Neural crest cell (in vitro differentiated cells): ENCODE measurements at regions not wholly inside any gene's neighbourhood (a gene's known extent, or its start where the extent isn't known, plus 50 kb on each side); places are given as distances from the start of the nearest gene placed in this dataset.

Experiments used
- DNase-seq: peaks from one replicate; pipeline ENCODE4 v3.0.0; 2021; ENCODE audit warnings: low read depth, mixed read lengths, low spot score
- H3K27ac Mint-ChIP-seq: one replicate; pipeline ENCODE4 v1.8.0; 2021; ENCODE audit warnings: mild to moderate bottlenecking, mixed read lengths; ENCODE audit not compliant: unreplicated experiment
- H3K27me3 Mint-ChIP-seq: 2 replicates; pipeline ENCODE4 v1.8.0; 2021; ENCODE audit warnings: low read depth, mild to moderate bottlenecking, mixed read lengths
- H3K36me3 Mint-ChIP-seq: 2 replicates; pipeline ENCODE4 v1.8.0; 2021; ENCODE audit warnings: low read depth, mild to moderate bottlenecking, mixed read lengths
- H3K4me1 Mint-ChIP-seq: 2 replicates; pipeline ENCODE4 v1.8.0; 2021; ENCODE audit warnings: mixed read lengths
- H3K4me3 Mint-ChIP-seq: one replicate; pipeline ENCODE4 v1.8.0; 2021; ENCODE audit warnings: mild to moderate bottlenecking, mixed read lengths
- H3K9me3 Mint-ChIP-seq: 2 replicates; pipeline ENCODE4 v1.8.0; 2021; ENCODE audit warnings: mixed read lengths
- CTCF ChIP-seq: fragments of 200-600 bp; sonication (generic); conservative IDR thresholded peaks from 2 replicates; pipeline ENCODE4 v1.5.0; 2021; ENCODE audit warnings: antibody characterized with exemption, mild to moderate bottlenecking

DNA sequence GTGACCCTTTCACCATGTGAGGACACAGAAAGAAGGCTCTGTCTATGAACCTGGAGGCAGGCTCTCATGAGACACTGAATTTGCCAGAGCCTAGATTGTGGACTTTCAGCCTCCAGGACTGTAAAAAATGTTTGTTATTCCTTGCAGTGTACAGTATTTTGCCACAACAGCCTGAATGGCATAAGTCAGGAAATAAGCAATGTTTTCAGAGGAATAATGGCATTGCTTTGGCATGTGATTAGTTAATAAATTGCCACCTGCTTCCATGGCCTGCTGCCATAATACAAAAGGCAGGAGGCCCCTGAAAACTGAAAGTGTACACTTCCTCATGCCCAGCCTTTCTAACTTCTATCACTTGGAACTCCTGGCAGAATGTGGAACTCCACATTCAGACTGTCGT lies 408.1 kb downstream of the GADD45G start:
- no peak for TF ChIP-seq CTCF
- no peaks in the 10 kb centered on the region for H3K4me1 Mint-ChIP-seq
- DNase-seq: no peak
- peaks cover 5% of the 10 kb centered on the region for H3K9me3 Mint-ChIP-seq
- peaks cover 3% of the 10 kb centered on the region for H3K27me3 Mint-ChIP-seq
- H3K36me3 Mint-ChIP-seq: no peaks in the 10 kb centered on the region
- no peak overlapping the region for H3K27ac Mint-ChIP-seq
- no peak overlapping the region for H3K4me3 Mint-ChIP-seq

DNA sequence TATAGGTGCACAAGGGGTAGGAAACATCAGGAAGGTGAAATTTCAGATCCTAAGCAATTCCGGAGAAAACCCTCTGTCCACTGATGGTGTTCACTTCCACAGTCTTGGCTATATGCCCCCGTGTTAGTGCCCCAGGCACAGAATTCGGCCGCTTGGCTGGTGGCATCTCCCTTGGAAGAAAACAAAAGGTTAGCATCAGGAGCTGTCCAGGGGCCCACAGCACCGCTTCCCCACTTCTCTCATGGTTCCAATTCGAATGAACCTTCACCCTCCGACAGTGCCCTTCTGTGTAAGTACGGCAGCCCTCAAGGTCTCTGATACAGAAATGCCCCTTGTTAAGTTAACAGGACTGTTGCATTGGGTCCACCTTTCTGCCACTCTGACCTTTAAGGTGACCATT lies 409.0 kb downstream of the GADD45G start:
- H3K27me3 Mint-ChIP-seq: peaks cover 3% of the 10 kb centered on the region
- TF ChIP-seq CTCF: no peak
- H3K27ac Mint-ChIP-seq: no peak overlapping the region
- no peaks in the 10 kb centered on the region for H3K4me1 Mint-ChIP-seq
- DNase-seq: no peak
- no peaks in the 10 kb centered on the region for H3K36me3 Mint-ChIP-seq
- H3K9me3 Mint-ChIP-seq: peaks cover 5% of the 10 kb centered on the region
- H3K4me3 Mint-ChIP-seq: no peak overlapping the region

DNA sequence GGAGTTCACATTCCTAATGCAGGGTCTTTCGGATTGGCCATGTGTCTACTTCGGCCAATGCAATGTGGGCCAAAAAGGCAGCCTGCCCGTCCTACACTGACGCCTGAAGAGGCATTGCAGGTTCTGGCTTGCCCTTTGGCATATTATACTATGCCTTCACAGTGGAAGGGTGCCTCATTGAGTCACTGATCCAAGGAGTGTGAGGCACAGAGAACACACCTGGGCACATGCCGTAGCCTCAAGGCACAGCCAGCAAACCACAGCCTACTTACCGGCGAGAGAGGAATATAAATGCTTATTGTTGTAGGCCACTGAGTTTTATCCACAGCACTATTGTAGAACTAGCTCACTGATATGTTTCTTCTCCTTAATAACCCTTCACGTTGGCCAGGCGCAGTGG lies 409.6 kb downstream of the GADD45G start:
- Mint-ChIP-seq H3K27me3 (peaks cover 3% of the 10 kb centered on the region), H3K27ac (no peak overlapping the region), H3K4me1 (no peaks in the 10 kb centered on the region), H3K9me3 (peaks cover 5% of the 10 kb centered on the region), H3K4me3 (no peak overlapping the region), H3K36me3 (no peaks in the 10 kb centered on the region)
- TF ChIP-seq CTCF: no peak
- DNase-seq: no peak

- no peak for TF ChIP-seq CTCF
- Mint-ChIP-seq H3K36me3 (no peaks in the 10 kb centered on the region), H3K4me3 (no peak overlapping the region), H3K27ac (no peak overlapping the region), H3K4me1 (no peaks in the 10 kb centered on the region), H3K27me3 (peaks cover 3% of the 10 kb centered on the region), H3K9me3 (no peaks in the 10 kb centered on the region)
- DNase-seq: no peak
Measured at GRCh38 chr9:90016272-90016671, 411.5 kb downstream of the GADD45G start.

DNA sequence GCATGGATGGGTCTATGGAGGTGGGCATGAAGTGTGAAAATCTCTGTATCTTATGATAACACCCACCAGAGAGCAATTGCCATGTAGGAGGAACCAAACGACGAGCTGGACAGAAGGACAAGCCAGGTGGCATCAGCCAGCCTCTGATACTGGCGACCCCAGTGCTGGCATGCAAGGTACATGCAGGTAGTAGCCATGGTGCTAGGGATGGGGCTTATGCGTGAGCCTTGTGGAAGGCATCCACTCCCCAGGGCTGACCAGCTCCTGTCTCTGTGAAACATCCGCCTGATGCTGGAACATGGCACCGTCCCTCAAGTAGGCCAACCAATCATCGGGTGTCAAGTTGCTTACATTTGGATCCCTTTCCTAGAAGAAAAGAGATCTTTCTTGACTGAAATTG lies 412.9 kb downstream of the GADD45G start:
- Mint-ChIP-seq H3K4me1 (no peaks in the 10 kb centered on the region), H3K27ac (no peak overlapping the region), H3K36me3 (no peaks in the 10 kb centered on the region), H3K4me3 (no peak overlapping the region), H3K27me3 (peaks cover 3% of the 10 kb centered on the region), H3K9me3 (no peaks in the 10 kb centered on the region)
- DNase-seq: no peak
- TF ChIP-seq CTCF: no peak

GRCh38 chr9:90018688-90019087 lies 413.9 kb downstream of the GADD45G start:
- H3K27me3 Mint-ChIP-seq: peaks cover 3% of the 10 kb centered on the region

More at GRCh38 chr9:90018688-90019087, 413.9 kb downstream of the GADD45G start:
- Mint-ChIP-seq H3K9me3 (no peaks in the 10 kb centered on the region), H3K4me1 (no peaks in the 10 kb centered on the region), H3K36me3 (no peaks in the 10 kb centered on the region), H3K27ac (no peak overlapping the region), H3K4me3 (no peak overlapping the region)
- TF ChIP-seq CTCF: no peak
- no peak for DNase-seq
